ENCODE measurements at regions not wholly inside any gene's neighbourhood (a gene's known extent, or its start where the extent isn't known, plus 50 kb on each side); places are given as distances from the start of the nearest gene placed in this dataset.
"Not testable (repeated sequence)": the region's sequence is repeated elsewhere in the genome, so short reads cannot be mapped to it uniquely, and the experiment has no call there.

GRCh38 chrX:39418731-39419638, 617.7 kb downstream of the MID1IP1 start:
- peak; percentile 7 for DNase-seq

GRCh38 chrX:39421006-39421405, 619.7 kb downstream of the MID1IP1 start:
- no peak for DNase-seq

- no peak for DNase-seq
Observed at GRCh38 chrX:39425124-39425806, 624.0 kb downstream of the MID1IP1 start.

- no peak for DNase-seq
Observed at GRCh38 chrX:39426101-39426500, 624.8 kb downstream of the MID1IP1 start.

- DNase-seq, result no peak
Observed at GRCh38 chrX:39427492-39427891, 626.2 kb downstream of the MID1IP1 start.

GRCh38 chrX:39427906-39428305, 626.6 kb downstream of the MID1IP1 start:
- no peak for DNase-seq

GRCh38 chrX:39430551-39430950, 629.3 kb downstream of the MID1IP1 start:
- no peak for DNase-seq

- DNase-seq, result no peak
Observed at GRCh38 chrX:39431893-39432292, 630.6 kb downstream of the MID1IP1 start.

- not testable (repeated sequence) for DNase-seq
Observed at GRCh38 chrX:39434671-39435070, 633.4 kb downstream of the MID1IP1 start.

- not testable (repeated sequence) for DNase-seq
Observed at GRCh38 chrX:39436538-39436937, 635.3 kb downstream of the MID1IP1 start.

GRCh38 chrX:39437670-39438441, 636.6 kb downstream of the MID1IP1 start:
- DNase-seq, result no peak

GRCh38 chrX:39438603-39439602, 637.6 kb downstream of the MID1IP1 start:
- DNase-seq, result peak; percentile 44

GRCh38 chrX:39439906-39440798, 638.9 kb downstream of the MID1IP1 start:
- DNase-seq, result peak; percentile 55

- DNase-seq, result no peak
Observed at GRCh38 chrX:39440799-39441284, 639.6 kb downstream of the MID1IP1 start.

GRCh38 chrX:39442332-39442731, 641.1 kb downstream of the MID1IP1 start:
- no peak for DNase-seq

- DNase-seq, result no peak
Observed at GRCh38 chrX:39443240-39443639, 642.0 kb downstream of the MID1IP1 start.

GRCh38 chrX:39445336-39445735, 644.1 kb downstream of the MID1IP1 start:
- DNase-seq, result peak; percentile 48

GRCh38 chrX:39449352-39449751, 648.1 kb downstream of the MID1IP1 start:
- no peak for DNase-seq

GRCh38 chrX:39450234-39450977, 647.4 kb downstream of the BCOR start:
- no peak for DNase-seq

- no peak for DNase-seq
Observed at GRCh38 chrX:39451046-39451445, 646.7 kb downstream of the BCOR start.

Measured in NCI-H82 (cell line).